NCI-H2227 treated with DMSO at 0.1 percent for 48 hours (cell line): ENCODE measurements at regions not wholly inside any gene's neighbourhood (a gene's known extent, or its start where the extent isn't known, plus 50 kb on each side); places are given as distances from the start of the nearest gene placed in this dataset.

Source experiments
- DNase-seq: peaks from one replicate; lab custom pipeline; 2025; lab: John Stamatoyannopoulos, UW

GRCh38 chr2:144586476-144586875 lies 66.6 kb upstream of the ZEB2 start:
- DNase-seq, result no peak

- DNase-seq, result no peak
Measured at GRCh38 chr2:144583741-144584453, 64.0 kb upstream of the ZEB2 start.

- DNase-seq, result no peak
Measured at GRCh38 chr2:144583381-144583729, 63.4 kb upstream of the ZEB2 start.

GRCh38 chr2:144582651-144583380 lies 62.9 kb upstream of the ZEB2 start:
- no peak for DNase-seq

GRCh38 chr2:144580521-144581161 lies 60.7 kb upstream of the ZEB2 start:
- no peak for DNase-seq

GRCh38 chr2:144579556-144579955 lies 59.6 kb upstream of the ZEB2 start:
- DNase-seq, result no peak

- no peak for DNase-seq
Measured at GRCh38 chr2:144578099-144578498, 58.2 kb upstream of the ZEB2 start.

- no peak for DNase-seq
Measured at GRCh38 chr2:144572977-144573376, 53.1 kb upstream of the ZEB2 start.

GRCh38 chr2:144571770-144572169 lies 51.9 kb upstream of the ZEB2 start:
- no peak for DNase-seq

GRCh38 chr2:144570566-144570965 lies 50.6 kb upstream of the ZEB2 start:
- no peak for DNase-seq
